C4-2B (cell line): ENCODE measurements at regions not wholly inside any gene's neighbourhood (a gene's known extent, or its start where the extent isn't known, plus 50 kb on each side); places are given as distances from the start of the nearest gene placed in this dataset.

ENCODE experiments used
- H3K27ac ChIP-seq: fragments of 450-650 bp; 2 replicates; pipeline ENCODE4 v1.5.1; 2017
- ZFX ChIP-seq: fragments of 450-650 bp; IDR thresholded peaks from 2 replicates; pipeline ENCODE4 v1.6.1; 2017
- TF ChIP-seq, protein P1 (sequence below): fragments of 450-650 bp; conservative IDR thresholded peaks from 2 replicates; pipeline ENCODE4 v1.5.1; 2017; ENCODE audit warnings: mild to moderate bottlenecking

DNA sequence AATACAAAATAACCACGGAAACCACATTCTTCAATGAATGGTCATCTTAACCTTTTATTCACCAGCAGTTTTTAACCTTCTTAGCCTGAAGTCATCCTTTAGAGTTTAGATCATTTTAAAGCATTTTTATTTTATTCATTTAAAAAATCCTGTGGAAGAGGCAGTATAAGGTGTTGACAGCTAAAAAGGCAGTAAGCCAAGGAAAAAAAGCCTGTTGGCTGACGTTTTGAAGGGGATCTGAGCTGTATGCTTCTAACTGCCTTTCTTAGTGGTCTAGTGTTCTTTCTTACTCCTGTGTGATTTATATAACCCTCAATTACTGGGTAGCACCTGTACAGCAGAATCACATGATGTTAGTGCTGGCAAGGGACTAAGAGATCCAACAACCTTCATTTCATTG lies 438.3 kb upstream of the SEL1L start:
- TF ChIP-seq, protein P1, sequence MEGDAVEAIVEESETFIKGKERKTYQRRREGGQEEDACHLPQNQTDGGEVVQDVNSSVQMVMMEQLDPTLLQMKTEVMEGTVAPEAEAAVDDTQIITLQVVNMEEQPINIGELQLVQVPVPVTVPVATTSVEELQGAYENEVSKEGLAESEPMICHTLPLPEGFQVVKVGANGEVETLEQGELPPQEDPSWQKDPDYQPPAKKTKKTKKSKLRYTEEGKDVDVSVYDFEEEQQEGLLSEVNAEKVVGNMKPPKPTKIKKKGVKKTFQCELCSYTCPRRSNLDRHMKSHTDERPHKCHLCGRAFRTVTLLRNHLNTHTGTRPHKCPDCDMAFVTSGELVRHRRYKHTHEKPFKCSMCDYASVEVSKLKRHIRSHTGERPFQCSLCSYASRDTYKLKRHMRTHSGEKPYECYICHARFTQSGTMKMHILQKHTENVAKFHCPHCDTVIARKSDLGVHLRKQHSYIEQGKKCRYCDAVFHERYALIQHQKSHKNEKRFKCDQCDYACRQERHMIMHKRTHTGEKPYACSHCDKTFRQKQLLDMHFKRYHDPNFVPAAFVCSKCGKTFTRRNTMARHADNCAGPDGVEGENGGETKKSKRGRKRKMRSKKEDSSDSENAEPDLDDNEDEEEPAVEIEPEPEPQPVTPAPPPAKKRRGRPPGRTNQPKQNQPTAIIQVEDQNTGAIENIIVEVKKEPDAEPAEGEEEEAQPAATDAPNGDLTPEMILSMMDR = no peak
- TF ChIP-seq ZFX = no peak
- H3K27ac ChIP-seq = no peak overlapping the region

DNA sequence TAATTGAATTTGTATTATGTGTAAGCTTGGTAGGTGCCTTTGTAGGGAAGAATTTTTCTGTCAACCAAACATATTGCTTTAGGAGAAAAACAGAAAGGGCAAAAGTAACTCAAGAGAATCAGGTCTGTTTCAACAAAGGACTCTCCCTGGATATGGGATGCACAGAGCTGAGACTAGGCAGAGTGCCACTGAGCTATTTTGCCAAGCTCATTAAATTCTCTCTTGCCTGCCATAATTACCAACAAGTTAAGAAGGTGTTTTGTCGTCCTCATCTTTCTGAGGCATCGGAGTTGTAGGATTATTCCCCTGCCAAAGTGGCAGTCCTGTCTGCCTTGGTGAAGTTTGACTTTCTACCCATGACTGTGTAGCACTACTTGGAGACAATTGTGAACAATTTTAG lies 438.9 kb upstream of the SEL1L start:
- TF ChIP-seq ZFX = no peak
- TF ChIP-seq, protein P1 = no peak
- no peak overlapping the region for H3K27ac ChIP-seq

GRCh38 chr14:81974543-81974942 lies 440.9 kb upstream of the SEL1L start:
- no peak for TF ChIP-seq ZFX
- TF ChIP-seq, protein P1 = no peak
- H3K27ac ChIP-seq = no peak overlapping the region

GRCh38 chr14:81980601-81981306 lies 447.1 kb upstream of the SEL1L start:
- TF ChIP-seq, protein P1 = no peak
- no peak for TF ChIP-seq ZFX
- no peak overlapping the region for H3K27ac ChIP-seq

DNA sequence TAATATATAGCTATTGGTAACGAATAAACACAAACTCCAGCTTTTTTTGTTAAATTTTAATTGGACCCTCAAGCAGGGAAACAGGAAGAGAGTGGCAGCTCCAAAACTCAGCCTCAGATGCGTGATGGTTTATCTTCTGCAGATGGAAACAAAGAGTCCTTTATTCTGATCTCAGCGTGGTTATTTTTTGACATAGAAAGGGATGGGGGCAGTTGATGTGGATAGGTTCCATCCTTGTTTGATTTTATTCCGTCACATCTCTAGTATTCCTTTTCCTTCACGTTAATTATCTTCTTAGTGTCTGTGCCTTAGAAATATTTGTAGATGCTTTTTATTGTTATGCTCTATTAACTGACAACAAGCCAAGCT lies 447.6 kb upstream of the SEL1L start:
- H3K27ac ChIP-seq = no peak overlapping the region

DNA sequence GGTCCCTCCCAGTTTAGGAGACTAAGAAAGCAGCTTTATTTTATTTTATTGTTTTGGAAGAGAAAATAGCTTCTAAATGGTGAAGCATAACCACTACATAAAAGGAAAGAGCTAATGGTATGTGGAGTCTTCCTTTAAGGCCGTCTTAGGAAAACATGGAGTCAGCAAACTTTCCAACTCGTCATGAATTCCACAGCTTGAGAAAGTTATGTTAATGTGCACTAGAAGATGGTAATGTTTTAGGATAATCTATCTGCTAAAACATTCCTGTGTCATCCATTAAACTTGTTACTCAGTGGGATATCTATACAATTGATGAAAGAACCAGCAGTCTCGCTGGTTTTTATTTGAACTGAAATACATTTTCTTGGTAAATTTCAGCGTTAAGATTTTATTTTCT lies 448.4 kb upstream of the SEL1L start:
- TF ChIP-seq ZFX = no peak
- TF ChIP-seq, protein P1 = no peak
- no peak overlapping the region for H3K27ac ChIP-seq

More for the DNA sequence above, 447.6 kb upstream of the SEL1L start:
- no peak for TF ChIP-seq ZFX
- TF ChIP-seq, protein P1 = no peak

GRCh38 chr14:81986005-81986404 lies 452.4 kb upstream of the SEL1L start:
- TF ChIP-seq, protein P1 = no peak
- TF ChIP-seq ZFX = no peak
- no peak overlapping the region for H3K27ac ChIP-seq
